ENCODE measurements at regions not wholly inside any gene's neighbourhood (a gene's known extent, or its start where the extent isn't known, plus 50 kb on each side); places are given as distances from the start of the nearest gene placed in this dataset.
"Not testable (repeated sequence)": the region's sequence is repeated elsewhere in the genome, so short reads cannot be mapped to it uniquely, and the experiment has no call there.

DNA sequence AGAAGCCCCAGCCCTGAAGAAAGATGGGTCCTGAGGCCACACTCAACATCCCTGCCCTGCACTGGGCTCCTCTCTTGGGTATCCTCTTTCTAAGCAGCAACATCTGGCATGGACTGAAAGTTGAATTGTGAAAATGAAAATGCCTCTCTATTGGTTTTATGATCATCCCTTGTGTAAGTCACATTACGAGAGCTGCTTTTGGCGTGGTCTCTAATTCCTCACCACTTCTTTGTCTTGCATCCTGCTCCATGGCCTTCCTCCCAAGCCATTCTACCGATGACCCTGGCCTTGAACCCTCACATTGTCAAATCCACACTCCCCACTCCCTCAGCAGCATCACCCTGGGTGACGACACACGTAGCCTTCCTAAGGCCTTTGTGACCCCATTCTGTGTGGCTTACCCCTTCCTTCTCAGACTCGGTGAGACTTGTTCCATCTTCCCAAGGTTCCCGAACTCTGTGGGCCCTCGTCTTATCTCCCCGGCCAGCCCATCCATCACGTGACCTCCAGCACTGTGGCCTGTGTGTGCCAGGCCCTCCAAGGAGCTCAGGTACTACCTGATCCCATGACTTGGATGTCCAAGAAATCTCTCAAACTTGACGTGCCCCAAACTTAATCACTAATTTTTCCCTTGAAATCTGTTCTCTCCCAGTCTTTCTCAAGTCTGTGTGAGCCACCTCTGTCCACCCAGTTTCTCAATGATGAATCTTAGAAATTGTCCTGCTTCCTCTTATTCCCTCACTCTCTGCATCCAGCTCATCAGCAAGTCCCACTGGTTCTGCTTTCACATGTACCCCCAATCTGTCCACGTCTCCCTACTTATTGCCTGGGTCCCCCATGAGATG lies 194.7 kb upstream of the HS6ST1 start:
- no peak for DNase-seq
- H3K27ac ChIP-seq = no peak overlapping the region
- no peak overlapping the region for H3K4me3 ChIP-seq
- intact Hi-C loops (cut with DNase I) = no loop called here
- no peak for ATAC-seq
- no peaks in the 10 kb centered on the region for H3K36me3 ChIP-seq (ENCODE audit: insufficient read depth in 1 of 2, low read depth in 1 of 2)
- no peaks in the 10 kb centered on the region for H3K27me3 ChIP-seq (ENCODE audit: insufficient read depth in 3 of 3, low read length in 2 of 3)
- TF ChIP-seq CTCF (IDR thresholded peaks at IDR 0.05) = no peak
- no peaks in the 10 kb centered on the region for H3K4me1 ChIP-seq
- H3K9me3 ChIP-seq = no peaks in the 10 kb centered on the region
- WGBS, 3 donors = 90 to 93% (median 92%) methylated on average over 12 of the region's 12 CpGs

- no peak for TF ChIP-seq CTCF (IDR thresholded peaks at IDR 0.05)
- no peaks in the 10 kb centered on the region for H3K4me1 ChIP-seq
- H3K27ac ChIP-seq = no peak overlapping the region
- H3K4me3 ChIP-seq = no peak overlapping the region
- H3K9me3 ChIP-seq = no peaks in the 10 kb centered on the region
- DNase-seq (no peak), ATAC-seq (no peak)
- no peaks in the 10 kb centered on the region for H3K36me3 ChIP-seq (ENCODE audit: insufficient read depth in 1 of 2, low read depth in 1 of 2)
- intact Hi-C loops (cut with DNase I) = no loop called here
- WGBS, 3 donors = 73 to 88% (median 82%) methylated on average over 3 of the region's 3 CpGs
- no peaks in the 10 kb centered on the region for H3K27me3 ChIP-seq (ENCODE audit: insufficient read depth in 3 of 3, low read length in 2 of 3)
Observed at GRCh38 chr2:128513961-128514283, 195.3 kb upstream of the HS6ST1 start.

DNA sequence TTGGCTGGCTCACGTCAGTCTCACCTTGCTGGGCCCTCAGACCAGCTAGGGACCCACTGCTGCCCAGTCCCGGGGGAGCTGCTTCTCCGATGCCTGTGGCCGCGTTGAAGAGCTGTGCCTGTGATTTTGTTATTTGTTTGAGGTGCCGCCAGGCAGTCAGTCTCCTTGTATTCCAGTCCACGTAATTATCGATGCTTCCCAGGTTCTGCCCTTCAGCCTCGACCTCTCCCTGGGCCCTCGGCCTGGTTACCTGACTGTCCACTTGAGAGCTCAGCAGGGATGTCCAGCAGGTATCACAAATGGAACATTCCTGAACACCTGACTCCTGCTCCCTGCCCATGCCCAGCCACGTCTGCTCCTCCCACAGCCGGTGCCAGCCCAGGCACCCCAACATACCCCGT lies 195.9 kb upstream of the HS6ST1 start:
- WGBS, 3 donors = 94 to 97% (median 95%) methylated on average over 13 of the region's 13 CpGs
- no peak for TF ChIP-seq CTCF (IDR thresholded peaks at IDR 0.05)
- no peak overlapping the region for H3K27ac ChIP-seq
- no peak for ATAC-seq
- H3K4me3 ChIP-seq = no peak overlapping the region
- H3K36me3 ChIP-seq (ENCODE audit: insufficient read depth in 1 of 2, low read depth in 1 of 2) = no peaks in the 10 kb centered on the region
- H3K4me1 ChIP-seq = no peaks in the 10 kb centered on the region
- DNase-seq = no peak
- no peaks in the 10 kb centered on the region for H3K27me3 ChIP-seq (ENCODE audit: insufficient read depth in 3 of 3, low read length in 2 of 3)
- no peaks in the 10 kb centered on the region for H3K9me3 ChIP-seq
- intact Hi-C loops (cut with DNase I) = no loop called here

GRCh38 chr2:128516938-128517337 lies 198.3 kb upstream of the HS6ST1 start:
- Histone ChIP-seq H3K4me1 (no peaks in the 10 kb centered on the region), H3K9me3 (no peaks in the 10 kb centered on the region), H3K4me3 (no peak overlapping the region), H3K36me3 (ENCODE audit: insufficient read depth in 1 of 2, low read depth in 1 of 2) (no peaks in the 10 kb centered on the region), H3K27ac (no peak overlapping the region), H3K27me3 (ENCODE audit: insufficient read depth in 3 of 3, low read length in 2 of 3) (no peaks in the 10 kb centered on the region)
- intact Hi-C loops (cut with DNase I) = no loop called here
- ATAC-seq (no peak), DNase-seq (no peak)
- no peak for TF ChIP-seq CTCF (IDR thresholded peaks at IDR 0.05)
- 75 to 81% (median 81%) methylated on average over 7 of the region's 7 CpGs for WGBS, 3 donors

GRCh38 chr2:128519028-128519427 lies 200.4 kb upstream of the HS6ST1 start:
- ATAC-seq; H3K9me3 ChIP-seq; H3K36me3 ChIP-seq (ENCODE audit: insufficient read depth in 1 of 2, low read depth in 1 of 2); H3K4me3 ChIP-seq; DNase-seq; H3K27ac ChIP-seq; intact Hi-C loops (cut with DNase I); H3K4me1 ChIP-seq; H3K27me3 ChIP-seq (ENCODE audit: insufficient read depth in 3 of 3, low read length in 2 of 3): not testable (repeated sequence)
- WGBS, 3 donors = 91 to 95% (median 92%) methylated on average over 16 of the region's 16 CpGs

All from psoas muscle (tissue), 7 donors.